Thoracic aorta (tissue), 2 donors: ENCODE measurements at regions not wholly inside any gene's neighbourhood (a gene's known extent, or its start where the extent isn't known, plus 50 kb on each side); places are given as distances from the start of the nearest gene placed in this dataset.

Experiments used
- ATAC-seq: fragments of 150-250 bp; one replicate; pipeline ENCODE4 v1.8.0; 2017; ENCODE audit warnings: low read depth; ENCODE audit not compliant: insufficient number of reproducible peaks, low FRiP score
- DNase-seq: peaks from one replicate; pipeline ENCODE4 v3.0.0-alpha.2; 2020; ENCODE audit warnings: low spot score
- H3K27ac ChIP-seq, 2 donors: fragments of 200-600 bp; sonication (generic); 1 replicate in 1 of 2; 2 replicates in 1 of 2; pipeline ENCODE4 v1.5.1; 2016; ENCODE audit warnings: mild to moderate bottlenecking in 2 of 2, moderate library complexity in 2 of 2
- H3K27me3 ChIP-seq: fragments of 200-600 bp; sonication (generic); replicated peaks from 2 replicates; pipeline ENCODE4 v1.6.0; 2016; ENCODE audit warnings: mild to moderate bottlenecking; ENCODE audit not compliant: insufficient read depth
- H3K36me3 ChIP-seq: fragments of 200-600 bp; sonication (generic); one replicate; pipeline ENCODE4 v1.5.1; 2016
- H3K4me1 ChIP-seq, 2 donors: fragments of 200-600 bp; sonication (generic); 1 replicate in 1 of 2; 2 replicates in 1 of 2; pipeline versions ENCODE4 v1.5.1 to v1.6.0; 2016; ENCODE audit warnings: low read depth in 2 of 2, mild to moderate bottlenecking in 1 of 2; ENCODE audit not compliant: control insufficient read depth in 1 of 2
- H3K4me3 ChIP-seq: fragments of 200-600 bp; sonication (generic); 2 replicates; pipeline ENCODE4 v1.5.1; 2016; ENCODE audit warnings: mild to moderate bottlenecking
- H3K9me3 ChIP-seq: fragments of 200-600 bp; sonication (generic); 2 replicates; pipeline ENCODE4 v1.5.1; 2016
- TF ChIP-seq, protein P1 (sequence below): fragments of 200-600 bp; sonication (generic); IDR thresholded peaks from one replicate; pipeline ENCODE4 v1.5.1; 2019; ENCODE audit warnings: antibody characterized with exemption

DNA sequence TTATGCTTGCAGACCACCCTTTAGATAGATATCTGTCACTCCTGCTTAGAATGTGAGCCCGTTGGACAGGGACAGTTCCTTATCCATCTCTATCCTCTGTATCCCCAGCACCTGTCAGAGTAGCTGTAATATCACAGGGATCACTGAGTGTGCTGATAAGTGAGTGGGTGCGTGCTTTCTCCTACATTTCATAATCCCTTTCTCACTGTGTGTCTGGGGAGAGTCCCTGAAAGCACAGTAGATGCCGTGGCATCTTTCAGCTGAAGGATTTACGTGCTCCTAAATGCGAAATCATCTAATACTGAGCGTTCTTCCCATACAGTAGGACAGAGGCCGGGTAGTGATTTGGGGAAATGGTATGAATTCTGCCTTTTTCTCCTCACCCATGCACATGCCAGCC is 198.9 kb upstream of the SASH1 start:
- no peak for DNase-seq

DNA sequence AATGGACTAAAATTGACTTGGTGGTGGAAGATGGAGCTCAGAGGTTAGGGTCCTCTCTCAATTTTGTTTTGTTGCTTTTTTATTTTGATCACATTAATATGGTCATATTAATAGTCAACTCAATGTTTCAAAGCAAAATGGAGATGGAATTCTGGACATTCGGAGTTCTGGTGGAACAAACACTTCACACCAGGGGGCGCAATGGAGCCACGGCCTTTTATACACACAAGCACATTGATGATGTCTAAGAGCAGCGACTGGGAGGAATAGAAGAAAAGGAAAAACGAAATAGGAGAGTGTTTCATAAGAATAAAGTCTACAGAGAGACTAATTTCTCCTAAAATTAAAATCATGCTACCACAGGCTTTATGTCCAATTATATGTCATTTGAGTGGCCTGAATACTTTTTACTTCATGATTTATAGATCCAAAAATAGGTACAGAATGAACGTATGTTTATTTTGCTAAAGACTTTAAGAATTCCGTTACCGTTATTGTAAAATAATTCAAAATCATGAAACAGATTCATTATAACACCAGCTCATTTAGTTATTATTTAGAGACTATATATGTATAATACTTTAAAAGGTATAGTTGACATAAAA is 197.6 kb upstream of the SASH1 start:
- Histone ChIP-seq H3K9me3 (no peaks in the 10 kb centered on the region), H3K27ac (no peak overlapping the region), H3K27me3 (no peaks in the 10 kb centered on the region), H3K4me3 (peak overlapping the region; percentile 51), H3K36me3 (no peaks in the 10 kb centered on the region), H3K4me1 (no peaks in the 10 kb centered on the region)
- DNase-seq (peak; percentile 47), ATAC-seq (no peak)
- TF ChIP-seq, protein P1, sequence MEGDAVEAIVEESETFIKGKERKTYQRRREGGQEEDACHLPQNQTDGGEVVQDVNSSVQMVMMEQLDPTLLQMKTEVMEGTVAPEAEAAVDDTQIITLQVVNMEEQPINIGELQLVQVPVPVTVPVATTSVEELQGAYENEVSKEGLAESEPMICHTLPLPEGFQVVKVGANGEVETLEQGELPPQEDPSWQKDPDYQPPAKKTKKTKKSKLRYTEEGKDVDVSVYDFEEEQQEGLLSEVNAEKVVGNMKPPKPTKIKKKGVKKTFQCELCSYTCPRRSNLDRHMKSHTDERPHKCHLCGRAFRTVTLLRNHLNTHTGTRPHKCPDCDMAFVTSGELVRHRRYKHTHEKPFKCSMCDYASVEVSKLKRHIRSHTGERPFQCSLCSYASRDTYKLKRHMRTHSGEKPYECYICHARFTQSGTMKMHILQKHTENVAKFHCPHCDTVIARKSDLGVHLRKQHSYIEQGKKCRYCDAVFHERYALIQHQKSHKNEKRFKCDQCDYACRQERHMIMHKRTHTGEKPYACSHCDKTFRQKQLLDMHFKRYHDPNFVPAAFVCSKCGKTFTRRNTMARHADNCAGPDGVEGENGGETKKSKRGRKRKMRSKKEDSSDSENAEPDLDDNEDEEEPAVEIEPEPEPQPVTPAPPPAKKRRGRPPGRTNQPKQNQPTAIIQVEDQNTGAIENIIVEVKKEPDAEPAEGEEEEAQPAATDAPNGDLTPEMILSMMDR, result peak; percentile 73

More for the DNA sequence above, 198.9 kb upstream of the SASH1 start:
- Histone ChIP-seq H3K27me3 (no peaks in the 10 kb centered on the region), H3K4me1 (no peaks in the 10 kb centered on the region), H3K9me3 (no peaks in the 10 kb centered on the region), H3K27ac (no peak overlapping the region), H3K4me3 (no peak overlapping the region), H3K36me3 (no peaks in the 10 kb centered on the region)
- no peak for ATAC-seq
- TF ChIP-seq, protein P1, result no peak

DNA sequence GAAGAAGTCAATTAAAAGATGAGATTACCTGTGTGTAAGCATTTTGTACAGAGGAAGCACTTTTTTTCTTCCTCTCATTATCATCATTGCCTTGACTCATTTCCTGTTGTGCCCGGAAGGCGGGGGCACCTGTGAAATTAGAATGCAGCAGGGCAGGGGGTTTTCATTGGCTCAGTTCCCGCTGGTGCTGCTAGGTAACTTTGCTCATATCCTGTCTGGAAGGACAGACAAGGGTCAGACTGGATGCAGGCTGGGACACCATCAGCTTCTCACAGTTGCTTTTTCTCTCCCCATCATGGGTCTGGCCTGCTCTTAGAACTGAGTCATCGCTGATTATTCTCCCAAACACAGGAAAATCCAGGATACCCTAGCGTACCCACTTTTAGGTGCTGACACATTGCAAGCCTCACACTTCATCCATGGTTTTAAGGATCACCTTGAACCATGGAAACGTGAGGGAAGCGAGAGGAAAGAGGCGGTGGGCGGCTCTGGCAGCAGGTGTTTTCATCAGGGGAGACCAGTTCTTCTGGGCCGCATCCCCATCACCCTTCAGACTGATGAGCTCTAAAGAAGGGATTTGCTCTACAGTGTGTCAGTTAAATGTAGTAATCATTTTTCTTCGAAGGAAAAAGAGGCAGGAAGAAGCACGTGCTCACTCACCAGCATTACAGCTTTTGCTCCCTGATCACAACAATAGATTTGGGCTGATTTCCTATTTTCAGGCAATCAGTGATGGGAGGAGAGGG is 195.7 kb upstream of the SASH1 start:
- Histone ChIP-seq H3K4me1 (no peaks in the 10 kb centered on the region), H3K36me3 (no peaks in the 10 kb centered on the region), H3K27me3 (no peaks in the 10 kb centered on the region), H3K9me3 (no peaks in the 10 kb centered on the region), H3K4me3 (no peak overlapping the region), H3K27ac (no peak overlapping the region)
- DNase-seq (no peak), ATAC-seq (no peak)
- TF ChIP-seq, protein P1, result no peak

DNA sequence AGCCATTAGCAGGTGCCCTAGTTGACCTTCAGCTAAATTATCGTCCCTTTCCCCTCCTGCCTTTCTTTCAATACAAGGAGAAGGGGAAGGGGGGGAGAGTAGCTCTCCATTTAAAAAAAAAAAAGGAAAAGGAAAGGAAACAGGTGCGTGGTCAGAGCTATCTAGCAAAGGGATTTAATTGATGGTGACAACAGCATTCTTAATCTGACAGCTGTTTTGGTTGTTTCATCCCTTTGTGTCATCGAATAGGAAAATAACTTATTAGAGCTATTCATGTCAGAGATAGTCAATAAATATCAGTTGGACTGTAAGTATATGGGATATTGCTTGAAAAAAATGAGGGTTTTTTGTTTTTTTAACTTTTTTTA is 195.2 kb upstream of the SASH1 start:
- ATAC-seq, result no peak

More for the DNA sequence above, 195.2 kb upstream of the SASH1 start:
- Histone ChIP-seq H3K9me3 (no peaks in the 10 kb centered on the region), H3K4me1 (no peaks in the 10 kb centered on the region), H3K27ac (no peak overlapping the region), H3K36me3 (no peaks in the 10 kb centered on the region), H3K27me3 (no peaks in the 10 kb centered on the region), H3K4me3 (no peak overlapping the region)
- TF ChIP-seq, protein P1, result no peak
- DNase-seq, result no peak
